Trophoblast cell (in vitro differentiated cells and primary cell): ENCODE measurements at regions not wholly inside any gene's neighbourhood (a gene's known extent, or its start where the extent isn't known, plus 50 kb on each side); places are given as distances from the start of the nearest gene placed in this dataset.
"Not testable (repeated sequence)": the region's sequence is repeated elsewhere in the genome, so short reads cannot be mapped to it uniquely, and the experiment has no call there.

ENCODE experiments used
- DNase-seq, 2 donors: peaks; one replicate each; pipeline ENCODE4 v3.0.0-alpha.2; 2016
- H2AFZ ChIP-seq: 2 replicates; pipeline ENCODE4 v1.6.1; 2013; ENCODE audit warnings: low read length, moderate library complexity, mild to moderate bottlenecking; ENCODE audit not compliant: insufficient read depth, poor library complexity
- H2AK5ac ChIP-seq: 2 replicates; pipeline ENCODE4 v1.6.1; 2013; ENCODE audit warnings: mild to moderate bottlenecking, low read length
- H2BK120ac ChIP-seq: 2 replicates; pipeline ENCODE4 v1.6.1; 2013; ENCODE audit warnings: low read length, mild to moderate bottlenecking, moderate library complexity; ENCODE audit not compliant: insufficient read depth, poor library complexity
- H2BK12ac ChIP-seq: 2 replicates; pipeline ENCODE4 v1.6.1; 2013; ENCODE audit warnings: mild to moderate bottlenecking, low read length, moderate library complexity
- H2BK5ac ChIP-seq: 2 replicates; pipeline ENCODE4 v1.6.1; 2013; ENCODE audit warnings: low read length, low read depth, moderate library complexity, mild to moderate bottlenecking; ENCODE audit not compliant: poor library complexity
- H3K14ac ChIP-seq: 2 replicates; pipeline ENCODE4 v1.6.1; 2013; ENCODE audit warnings: mild to moderate bottlenecking, low read length
- H3K18ac ChIP-seq: 2 replicates; pipeline ENCODE4 v1.6.1; 2013; ENCODE audit warnings: mild to moderate bottlenecking, low read length
- H3K23ac ChIP-seq: 2 replicates; pipeline ENCODE4 v1.6.1; 2013; ENCODE audit warnings: low read length
- H3K27ac ChIP-seq: 2 replicates; pipeline ENCODE4 v1.5.1; 2013; ENCODE audit warnings: low read depth, mild to moderate bottlenecking, inconsistent platforms, low read length, moderate library complexity
- H3K27me3 ChIP-seq: 2 replicates; pipeline ENCODE4 v1.6.1; 2013; ENCODE audit warnings: inconsistent platforms, mild to moderate bottlenecking, low read length, moderate library complexity; ENCODE audit not compliant: insufficient read depth
- H3K36me3 ChIP-seq, 2 experiments: 1 replicate in 1 of 2; 2 replicates in 1 of 2; pipeline ENCODE4 v1.6.1; 2013; ENCODE audit warnings: low read length in 2 of 2, mild to moderate bottlenecking in 2 of 2, moderate library complexity in 1 of 2; ENCODE audit not compliant: insufficient read depth in 2 of 2, control insufficient read depth in 1 of 2
- H3K4ac ChIP-seq: 2 replicates; pipeline ENCODE4 v1.6.1; 2013; ENCODE audit warnings: low read depth, mild to moderate bottlenecking, low read length, moderate library complexity
- H3K4me1 ChIP-seq, 2 experiments: 1 replicate in 1 of 2; 2 replicates in 1 of 2; pipeline ENCODE4 v1.6.1; 2013; ENCODE audit warnings: low read length in 2 of 2, mild to moderate bottlenecking in 2 of 2, moderate library complexity in 1 of 2; ENCODE audit not compliant: insufficient read depth in 2 of 2, control insufficient read depth in 1 of 2
- H3K4me2 ChIP-seq: 2 replicates; pipeline ENCODE4 v1.6.1; 2013; ENCODE audit warnings: inconsistent platforms, mild to moderate bottlenecking, low read length, moderate library complexity
- H3K4me3 ChIP-seq: 2 replicates; pipeline ENCODE4 v1.5.1; 2013; ENCODE audit warnings: mild to moderate bottlenecking, low read depth, low read length, inconsistent platforms
- H3K79me1 ChIP-seq: one replicate; pipeline ENCODE4 v1.6.1; 2013; ENCODE audit warnings: low read length
- H3K79me2 ChIP-seq: 2 replicates; pipeline ENCODE4 v1.6.1; 2013; ENCODE audit warnings: low read length, mild to moderate bottlenecking; ENCODE audit not compliant: control insufficient read depth, insufficient read depth, poor library complexity
- H3K9ac ChIP-seq: 2 replicates; pipeline ENCODE4 v1.6.1; 2013; ENCODE audit warnings: mild to moderate bottlenecking, low read length
- H3K9me3 ChIP-seq: 2 replicates; pipeline ENCODE4 v1.6.1; 2013; ENCODE audit warnings: low read depth, mild to moderate bottlenecking, control low read depth, inconsistent platforms, low read length; ENCODE audit not compliant: insufficient read depth
- H4K12ac ChIP-seq: 2 replicates; pipeline ENCODE4 v1.6.1; 2013; ENCODE audit warnings: low read depth, mild to moderate bottlenecking, low read length, moderate library complexity
- H4K8ac ChIP-seq: 2 replicates; pipeline ENCODE4 v1.6.1; 2013; ENCODE audit warnings: low read depth, mild to moderate bottlenecking, low read length, moderate library complexity
- H4K91ac ChIP-seq: one replicate; pipeline ENCODE4 v1.6.1; 2013; ENCODE audit warnings: low read depth, mild to moderate bottlenecking, low read length, moderate library complexity
- WGBS: extraction: QIAGEN DNeasy Blood & Tissue Kit; methylation state at CpG from one replicate; pipeline ENCODE4 v1.1.7; 2013; ENCODE audit warnings: missing lambda C conversion rate; ENCODE audit not compliant: insufficient read length, insufficient coverage; ENCODE audit errors: extremely low coverage; 5-methylcytosine and 5-hydroxymethylcytosine counted together

- H3K4me3 ChIP-seq, H3K9me3 ChIP-seq, H2BK120ac ChIP-seq, H4K12ac ChIP-seq, H4K8ac ChIP-seq, H3K23ac ChIP-seq, H3K4me1 ChIP-seq, H3K79me1 ChIP-seq, H3K18ac ChIP-seq, H3K79me2 ChIP-seq, H3K9ac ChIP-seq, H3K4ac ChIP-seq, H2BK5ac ChIP-seq, H3K27ac ChIP-seq, H3K14ac ChIP-seq, H3K4me2 ChIP-seq, H4K91ac ChIP-seq, H3K27me3 ChIP-seq, H2BK12ac ChIP-seq, DNase-seq, H2AFZ ChIP-seq, H2AK5ac ChIP-seq, H3K36me3 ChIP-seq: not testable (repeated sequence)
- WGBS = no CpG with 5 or more reads among the region's 10 CpGs
These were observed 72.9 kb upstream of the GOLGA6L6 start for GRCh38 chr15:20614549-20614948.

DNA sequence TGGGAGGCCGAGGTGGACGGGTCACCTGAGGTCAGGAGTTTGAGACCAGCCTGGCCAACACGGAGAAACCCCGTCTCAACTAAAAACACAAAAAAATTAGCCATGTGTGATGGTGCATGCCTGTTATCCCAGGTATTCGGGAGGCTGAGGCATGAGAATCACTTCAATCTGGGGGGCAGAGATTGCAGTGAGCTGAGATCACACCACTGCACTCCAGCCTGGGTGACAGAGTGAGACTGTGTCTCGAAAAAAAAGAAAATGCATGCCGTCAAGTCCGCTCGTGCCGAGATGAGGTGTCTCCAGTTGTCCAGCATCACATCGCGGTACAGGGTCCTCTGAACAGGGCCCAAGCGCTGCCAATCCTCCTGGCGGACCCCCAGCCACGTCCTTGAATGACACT lies 71.2 kb upstream of the GOLGA6L6 start:
- not testable (repeated sequence) for H3K79me1 ChIP-seq, H3K4me2 ChIP-seq, H4K12ac ChIP-seq, H2AK5ac ChIP-seq, H3K79me2 ChIP-seq, H3K9me3 ChIP-seq, H3K4me1 ChIP-seq, H2BK120ac ChIP-seq, H4K8ac ChIP-seq, H3K9ac ChIP-seq, H3K4ac ChIP-seq, DNase-seq, H3K36me3 ChIP-seq, H3K23ac ChIP-seq, H3K27ac ChIP-seq, H3K4me3 ChIP-seq, H2BK12ac ChIP-seq, H2BK5ac ChIP-seq, H3K14ac ChIP-seq, H4K91ac ChIP-seq, H3K18ac ChIP-seq, H2AFZ ChIP-seq, H3K27me3 ChIP-seq
- no CpG with 5 or more reads among the region's 15 CpGs for WGBS

- H3K18ac ChIP-seq, H3K36me3 ChIP-seq, H2BK120ac ChIP-seq, H2AK5ac ChIP-seq, H2BK5ac ChIP-seq, H3K4me1 ChIP-seq, H3K23ac ChIP-seq, H3K27ac ChIP-seq, H3K79me1 ChIP-seq, H4K12ac ChIP-seq, H3K14ac ChIP-seq, H3K4ac ChIP-seq, H4K8ac ChIP-seq, H3K4me3 ChIP-seq, H3K9ac ChIP-seq, H2BK12ac ChIP-seq, H2AFZ ChIP-seq, DNase-seq, H3K27me3 ChIP-seq, H3K4me2 ChIP-seq, H4K91ac ChIP-seq, H3K79me2 ChIP-seq, H3K9me3 ChIP-seq: not testable (repeated sequence)
- WGBS = no CpG with 5 or more reads among the region's 9 CpGs
These were observed 70.8 kb upstream of the GOLGA6L6 start for GRCh38 chr15:20612356-20612755.

DNA sequence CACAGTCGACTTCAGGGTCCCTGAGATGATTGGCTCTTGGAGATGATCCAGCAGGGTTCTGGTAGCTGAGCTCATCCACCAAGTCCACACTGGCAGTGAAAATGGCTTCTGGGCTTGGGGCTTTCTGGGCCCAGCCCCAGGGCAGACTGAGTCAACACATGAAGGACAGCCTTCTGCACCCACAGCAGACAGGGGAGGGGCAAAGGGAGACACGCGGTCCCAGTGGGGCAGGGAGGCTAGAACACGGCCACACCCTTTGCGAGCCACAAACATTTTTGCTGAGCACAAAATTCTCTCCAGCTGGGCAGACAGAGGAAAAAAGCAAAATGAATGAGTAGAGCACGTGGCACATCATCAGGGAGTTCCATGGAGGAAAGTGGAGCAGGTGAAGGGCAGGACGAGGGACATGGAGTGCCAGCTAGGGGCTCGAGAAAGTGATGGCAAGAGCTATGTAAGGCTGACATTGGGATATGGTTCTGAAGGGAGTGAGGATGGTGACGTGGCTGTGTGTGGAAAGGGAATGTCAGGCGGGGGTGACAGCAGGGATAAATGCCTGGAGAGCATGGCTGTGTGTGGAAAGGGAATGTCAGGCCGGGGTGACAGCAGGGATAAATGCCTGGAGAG lies 70.2 kb upstream of the GOLGA6L6 start:
- not testable (repeated sequence) for H3K23ac ChIP-seq, H4K12ac ChIP-seq, H3K4me1 ChIP-seq, H3K27ac ChIP-seq, H3K4ac ChIP-seq, H3K9me3 ChIP-seq, H3K18ac ChIP-seq, H3K4me3 ChIP-seq, H3K4me2 ChIP-seq, H4K91ac ChIP-seq, H3K14ac ChIP-seq, H2BK5ac ChIP-seq, H2AK5ac ChIP-seq, H3K79me2 ChIP-seq, H2BK12ac ChIP-seq, H2AFZ ChIP-seq, H4K8ac ChIP-seq, H3K79me1 ChIP-seq, H3K27me3 ChIP-seq, DNase-seq, H3K9ac ChIP-seq, H3K36me3 ChIP-seq, H2BK120ac ChIP-seq
- no CpG with 5 or more reads among the region's 11 CpGs for WGBS
